ENCODE measurements at regions not wholly inside any gene's neighbourhood (a gene's known extent, or its start where the extent isn't known, plus 50 kb on each side); places are given as distances from the start of the nearest gene placed in this dataset.

DNA sequence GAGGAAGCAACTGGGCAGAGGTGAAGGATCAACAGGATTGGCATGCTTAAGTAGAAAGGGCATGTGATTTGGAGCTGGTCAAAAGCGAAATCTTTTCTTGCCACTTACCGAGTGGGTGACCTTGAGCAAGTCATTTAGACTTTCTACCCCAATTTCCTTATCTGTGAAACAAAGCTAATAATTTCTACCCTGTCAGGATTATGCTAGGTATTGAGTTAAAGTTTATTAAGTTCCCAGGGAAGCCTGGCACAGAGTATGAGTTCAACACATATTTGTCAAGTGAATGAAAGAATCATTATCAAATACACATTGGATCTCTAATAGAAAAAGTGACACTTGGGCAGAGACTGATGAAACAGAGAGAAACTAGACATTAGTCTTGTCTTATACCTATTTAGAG is 66.4 kb upstream of the FRMD4B start:
- TF ChIP-seq, protein P1, sequence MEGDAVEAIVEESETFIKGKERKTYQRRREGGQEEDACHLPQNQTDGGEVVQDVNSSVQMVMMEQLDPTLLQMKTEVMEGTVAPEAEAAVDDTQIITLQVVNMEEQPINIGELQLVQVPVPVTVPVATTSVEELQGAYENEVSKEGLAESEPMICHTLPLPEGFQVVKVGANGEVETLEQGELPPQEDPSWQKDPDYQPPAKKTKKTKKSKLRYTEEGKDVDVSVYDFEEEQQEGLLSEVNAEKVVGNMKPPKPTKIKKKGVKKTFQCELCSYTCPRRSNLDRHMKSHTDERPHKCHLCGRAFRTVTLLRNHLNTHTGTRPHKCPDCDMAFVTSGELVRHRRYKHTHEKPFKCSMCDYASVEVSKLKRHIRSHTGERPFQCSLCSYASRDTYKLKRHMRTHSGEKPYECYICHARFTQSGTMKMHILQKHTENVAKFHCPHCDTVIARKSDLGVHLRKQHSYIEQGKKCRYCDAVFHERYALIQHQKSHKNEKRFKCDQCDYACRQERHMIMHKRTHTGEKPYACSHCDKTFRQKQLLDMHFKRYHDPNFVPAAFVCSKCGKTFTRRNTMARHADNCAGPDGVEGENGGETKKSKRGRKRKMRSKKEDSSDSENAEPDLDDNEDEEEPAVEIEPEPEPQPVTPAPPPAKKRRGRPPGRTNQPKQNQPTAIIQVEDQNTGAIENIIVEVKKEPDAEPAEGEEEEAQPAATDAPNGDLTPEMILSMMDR (IDR thresholded peaks at IDR 0.05), result no peak
- TF ChIP-seq POLR2AphosphoS5 (IDR thresholded peaks at IDR 0.05), result no peak

All from stomach (tissue), 4 donors.